Testis (tissue), 2 donors: ENCODE measurements at regions not wholly inside any gene's neighbourhood (a gene's known extent, or its start where the extent isn't known, plus 50 kb on each side); places are given as distances from the start of the nearest gene placed in this dataset.

Experiments
- POLR2A ChIP-seq: fragments of 450-650 bp; IDR thresholded peaks from one replicate; pipeline ENCODE4 v1.6.1; 2017; ENCODE audit warnings: antibody characterized with exemption, mild to moderate bottlenecking, moderate library complexity
- TF ChIP-seq, protein P1 (sequence below), 3 experiments: fragments of 450-650 bp in 2 of 3; fragments of 200-600 bp in 1 of 3; sonication (generic) in 1 of 3; IDR thresholded peaks; one replicate each; pipeline ENCODE4 v1.5.1; 2016 to 2019; ENCODE audit warnings: antibody characterized with exemption in 3 of 3, mild to moderate bottlenecking in 2 of 3, moderate library complexity in 1 of 3

DNA sequence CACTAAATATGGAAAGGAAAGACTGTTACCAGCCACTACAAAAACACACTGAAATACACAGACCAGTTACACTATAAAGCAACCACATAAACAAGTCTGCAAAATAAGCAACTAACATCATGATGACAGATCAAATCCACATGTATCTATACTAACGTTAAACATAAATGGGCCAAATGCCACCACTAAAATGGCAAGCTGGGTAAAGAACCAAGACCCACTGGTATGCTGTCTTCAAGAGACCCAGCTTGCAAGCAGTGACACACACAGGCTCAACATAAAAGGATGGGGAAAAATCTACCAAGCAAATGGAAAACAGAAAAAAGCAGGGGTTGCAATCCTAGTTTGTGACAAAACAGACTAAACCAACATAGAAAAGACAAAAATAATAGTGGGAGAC lies 260.9 kb upstream of the SSTR1 start:
- TF ChIP-seq, protein P1, sequence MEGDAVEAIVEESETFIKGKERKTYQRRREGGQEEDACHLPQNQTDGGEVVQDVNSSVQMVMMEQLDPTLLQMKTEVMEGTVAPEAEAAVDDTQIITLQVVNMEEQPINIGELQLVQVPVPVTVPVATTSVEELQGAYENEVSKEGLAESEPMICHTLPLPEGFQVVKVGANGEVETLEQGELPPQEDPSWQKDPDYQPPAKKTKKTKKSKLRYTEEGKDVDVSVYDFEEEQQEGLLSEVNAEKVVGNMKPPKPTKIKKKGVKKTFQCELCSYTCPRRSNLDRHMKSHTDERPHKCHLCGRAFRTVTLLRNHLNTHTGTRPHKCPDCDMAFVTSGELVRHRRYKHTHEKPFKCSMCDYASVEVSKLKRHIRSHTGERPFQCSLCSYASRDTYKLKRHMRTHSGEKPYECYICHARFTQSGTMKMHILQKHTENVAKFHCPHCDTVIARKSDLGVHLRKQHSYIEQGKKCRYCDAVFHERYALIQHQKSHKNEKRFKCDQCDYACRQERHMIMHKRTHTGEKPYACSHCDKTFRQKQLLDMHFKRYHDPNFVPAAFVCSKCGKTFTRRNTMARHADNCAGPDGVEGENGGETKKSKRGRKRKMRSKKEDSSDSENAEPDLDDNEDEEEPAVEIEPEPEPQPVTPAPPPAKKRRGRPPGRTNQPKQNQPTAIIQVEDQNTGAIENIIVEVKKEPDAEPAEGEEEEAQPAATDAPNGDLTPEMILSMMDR (IDR thresholded peaks at IDR 0.05) = no peak
- no peak for TF ChIP-seq POLR2A
